NCI-H748 (cell line): ENCODE measurements at regions not wholly inside any gene's neighbourhood (a gene's known extent, or its start where the extent isn't known, plus 50 kb on each side); places are given as distances from the start of the nearest gene placed in this dataset.
"Not testable (repeated sequence)": the region's sequence is repeated elsewhere in the genome, so short reads cannot be mapped to it uniquely, and the experiment has no call there.

Experiments used
- DNase-seq: peaks from one replicate; lab custom pipeline; 2025; ENCODE audit not compliant: unreplicated experiment; lab: John Stamatoyannopoulos, UW

DNA sequence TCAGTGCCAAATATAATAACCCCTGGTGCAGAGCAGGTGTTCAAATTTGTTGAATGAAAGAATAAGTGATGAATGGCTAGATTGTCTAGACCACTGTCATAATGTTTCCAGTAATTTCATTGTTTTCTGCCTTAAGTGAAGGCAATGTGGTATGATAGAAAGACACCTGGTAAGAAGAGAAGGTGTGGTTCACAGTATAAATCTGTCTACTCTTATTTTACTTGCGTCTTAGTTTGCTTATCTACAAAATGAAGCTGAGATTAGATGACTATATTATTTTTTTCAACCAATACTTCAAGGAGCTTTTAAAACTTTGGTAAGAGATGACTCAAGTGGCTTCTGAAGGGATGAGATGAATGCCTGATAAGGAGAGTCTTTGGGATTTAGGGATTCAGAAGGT, 788.4 kb downstream of the EPHA4 start:
- peak; percentile 92 for DNase-seq

DNA sequence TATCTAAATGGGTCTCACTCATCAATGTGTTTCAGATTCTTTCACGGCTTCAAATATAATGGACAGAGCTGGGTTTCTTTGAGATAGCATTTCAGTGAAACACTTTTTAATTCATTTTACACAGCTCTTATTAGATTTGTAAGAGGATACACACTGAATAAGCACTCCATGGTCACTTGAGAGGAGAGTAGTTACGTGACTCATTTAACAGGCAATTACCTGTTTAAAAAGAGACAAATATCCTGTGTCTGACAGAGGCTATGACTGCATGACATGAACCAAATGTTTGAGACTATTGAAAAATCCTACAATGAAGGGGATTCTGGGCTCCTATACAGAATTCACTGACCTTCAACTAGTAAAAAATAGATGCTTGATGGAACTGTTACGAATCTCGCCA, 786.9 kb downstream of the EPHA4 start:
- peak; percentile 97 for DNase-seq

DNA sequence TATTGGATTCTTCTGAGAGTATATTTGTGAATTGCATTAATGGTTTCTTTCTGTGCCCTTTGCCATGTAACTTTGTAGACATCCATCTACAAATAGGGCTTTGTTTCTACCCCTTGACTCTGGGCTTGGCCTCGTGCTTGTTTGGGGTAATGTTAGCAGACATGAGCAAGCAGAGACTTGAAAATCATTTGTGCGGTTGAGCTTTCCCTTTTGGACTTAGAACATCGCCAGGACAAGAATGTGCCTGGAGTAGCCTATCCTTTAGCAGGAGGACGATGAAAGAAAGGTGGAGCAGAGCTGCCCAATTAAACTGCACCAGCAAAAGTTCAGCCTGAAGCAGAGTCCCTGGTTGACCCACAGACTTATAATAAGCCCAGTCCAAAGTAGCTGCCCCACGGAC, 785.9 kb downstream of the EPHA4 start:
- DNase-seq: peak; percentile 22

DNA sequence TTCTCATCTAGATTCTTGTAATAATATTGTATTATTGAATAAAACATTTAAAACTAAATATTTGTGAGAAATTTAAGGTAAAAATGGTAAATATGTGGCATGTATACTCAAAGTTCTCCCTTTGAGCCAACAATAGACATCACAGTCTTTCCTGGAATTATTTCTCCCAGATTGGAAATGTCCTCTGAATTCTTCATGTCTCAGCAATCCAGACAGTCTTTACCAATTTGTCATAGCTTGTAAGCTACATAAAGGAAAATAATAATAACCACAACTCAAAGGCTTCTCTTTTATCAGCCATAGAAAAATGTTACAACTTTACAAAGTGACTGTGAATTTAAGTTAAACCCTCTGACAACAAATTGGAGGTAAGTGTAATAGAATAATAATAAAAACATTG, 784.9 kb downstream of the EPHA4 start:
- DNase-seq: no peak

DNA sequence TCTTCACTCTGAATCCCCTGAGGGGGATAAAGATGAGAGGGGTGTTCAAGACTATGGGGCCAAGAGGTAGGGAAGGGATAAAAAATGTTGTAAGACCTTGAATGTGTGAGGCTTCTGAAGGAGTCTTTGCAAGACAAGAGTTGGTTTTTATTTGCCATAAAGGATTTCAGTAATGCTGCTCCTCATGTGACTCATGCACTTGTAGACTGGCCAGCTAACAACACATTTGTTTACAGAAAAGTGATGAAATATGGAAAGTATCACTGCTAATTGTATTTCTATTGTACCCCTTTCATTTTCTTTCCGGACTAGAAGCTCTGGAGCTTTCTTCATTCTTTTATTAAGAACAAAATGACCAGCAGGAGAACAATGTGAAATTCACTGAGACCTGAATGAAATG, 782.1 kb downstream of the EPHA4 start:
- no peak for DNase-seq

DNA sequence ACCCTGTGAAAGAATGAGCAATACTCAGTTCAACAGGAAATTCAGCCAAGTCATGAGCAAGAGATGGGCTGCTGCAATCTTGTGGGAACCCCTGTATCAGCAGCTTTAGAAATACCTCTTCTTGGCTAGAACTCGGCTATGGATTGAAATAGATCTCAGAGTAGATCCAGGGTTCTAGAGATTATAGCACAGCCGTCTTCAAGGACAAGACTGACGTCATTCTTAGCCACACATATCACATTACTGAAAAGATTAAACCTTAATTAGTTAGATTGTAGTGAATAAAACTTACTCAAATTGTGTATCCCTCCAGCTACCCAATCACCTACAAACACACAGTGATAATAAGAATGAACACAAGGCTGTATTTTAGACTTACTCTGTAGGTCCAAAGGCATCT, 776.4 kb downstream of the EPHA4 start:
- no peak for DNase-seq

DNA sequence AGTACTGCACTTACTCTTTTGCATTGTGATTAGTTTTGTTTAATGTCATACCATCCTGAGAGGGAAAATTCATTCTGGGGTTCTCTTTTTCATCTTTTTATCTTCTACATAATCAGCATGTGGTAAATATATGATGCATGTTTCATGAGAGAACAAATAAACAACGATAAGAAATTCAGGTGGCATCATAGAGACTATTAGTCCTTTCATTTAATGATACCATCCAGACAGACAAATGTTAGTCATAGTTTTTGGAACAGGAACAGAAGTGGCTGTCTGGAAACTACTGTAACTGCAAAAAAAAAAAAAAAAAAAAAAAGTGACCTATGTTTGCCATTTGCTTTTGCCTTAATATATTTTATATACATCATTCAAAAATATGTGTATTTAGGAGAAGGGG, 761.0 kb downstream of the EPHA4 start:
- DNase-seq: no peak

DNA sequence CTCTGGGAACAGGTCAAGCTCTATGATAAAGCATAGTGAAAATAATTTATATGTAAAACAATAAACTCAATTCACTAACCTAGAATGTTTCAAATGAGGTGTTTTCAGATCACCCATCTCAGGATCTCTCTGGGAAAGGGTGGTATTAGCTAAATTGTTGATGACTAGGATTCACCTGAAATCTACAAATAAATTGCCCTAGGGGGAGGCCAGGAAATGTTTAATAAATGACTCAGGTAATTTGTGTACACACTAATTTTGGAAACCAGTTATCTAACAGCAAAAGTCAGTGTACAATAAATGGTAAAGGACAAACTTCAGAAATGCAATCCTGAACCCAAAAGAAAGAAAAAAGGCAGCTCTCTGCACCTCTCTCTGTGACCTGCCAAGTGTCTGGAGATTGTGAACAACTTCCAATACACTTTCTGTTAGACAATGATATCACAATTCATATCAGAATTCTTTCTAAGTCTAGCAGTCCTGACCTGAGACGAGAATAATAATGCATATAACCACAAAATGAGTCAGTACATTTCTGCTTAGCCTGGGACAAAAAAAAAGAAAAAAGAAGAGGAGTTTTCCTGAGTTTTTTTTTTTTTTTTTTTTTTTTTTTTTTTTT, 760.0 kb downstream of the EPHA4 start:
- DNase-seq: peak; percentile 22

DNA sequence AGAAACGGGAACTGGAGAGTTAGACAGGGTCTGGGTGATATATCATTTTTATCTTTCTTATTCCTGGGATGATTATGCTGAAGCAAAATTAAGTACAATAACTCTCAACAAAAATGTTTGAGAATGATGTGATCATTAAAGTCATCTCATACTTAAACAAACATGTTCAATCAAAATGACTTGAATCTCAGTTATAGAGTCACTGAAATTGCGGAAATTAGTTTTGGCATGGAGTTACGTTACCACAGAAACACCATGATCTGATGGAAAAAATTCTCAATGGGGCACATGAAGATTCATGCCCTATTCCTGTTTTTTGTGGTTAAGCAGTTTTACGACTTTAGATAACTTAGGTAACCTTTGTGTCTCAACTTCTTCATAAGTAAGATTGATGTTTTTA, 757.7 kb downstream of the EPHA4 start:
- no peak for DNase-seq

DNA sequence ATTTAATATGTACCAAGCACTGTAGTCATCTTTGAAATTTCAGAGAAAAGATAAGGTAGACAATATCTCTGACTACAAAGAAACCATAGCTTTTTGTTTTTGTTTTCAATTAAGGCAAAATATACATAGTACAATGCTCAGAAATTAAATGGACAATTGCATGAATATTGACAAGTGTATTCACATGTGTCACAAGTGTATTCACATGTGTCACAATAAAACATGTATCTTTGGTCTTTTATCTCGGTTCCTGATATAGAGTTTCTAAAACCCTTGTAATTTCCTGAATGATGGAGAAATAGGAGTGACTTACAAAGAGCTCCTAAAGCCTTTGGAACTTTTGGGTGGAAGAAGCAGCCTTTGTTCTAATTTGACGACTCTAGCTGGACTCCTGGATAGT, 756.4 kb downstream of the EPHA4 start:
- no peak for DNase-seq

DNA sequence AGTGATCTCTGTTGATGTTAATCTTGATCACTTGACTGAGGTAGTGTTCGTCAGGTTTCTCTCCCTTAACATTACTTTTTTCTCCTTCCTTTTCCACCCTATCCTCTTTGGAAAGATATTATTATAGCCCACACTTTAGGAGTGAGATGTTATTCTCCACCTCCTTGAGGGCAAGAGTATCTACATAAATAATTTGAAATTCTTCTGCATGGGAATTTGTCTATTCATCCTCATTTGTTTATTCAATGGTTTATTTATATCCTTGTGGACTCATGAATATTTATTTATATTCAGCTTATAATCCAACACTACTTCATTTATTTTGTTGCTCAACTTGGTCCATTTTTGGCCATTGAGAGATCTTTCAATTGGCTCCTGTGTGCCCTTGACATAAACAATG, 750.4 kb downstream of the EPHA4 start:
- DNase-seq: no peak

DNA sequence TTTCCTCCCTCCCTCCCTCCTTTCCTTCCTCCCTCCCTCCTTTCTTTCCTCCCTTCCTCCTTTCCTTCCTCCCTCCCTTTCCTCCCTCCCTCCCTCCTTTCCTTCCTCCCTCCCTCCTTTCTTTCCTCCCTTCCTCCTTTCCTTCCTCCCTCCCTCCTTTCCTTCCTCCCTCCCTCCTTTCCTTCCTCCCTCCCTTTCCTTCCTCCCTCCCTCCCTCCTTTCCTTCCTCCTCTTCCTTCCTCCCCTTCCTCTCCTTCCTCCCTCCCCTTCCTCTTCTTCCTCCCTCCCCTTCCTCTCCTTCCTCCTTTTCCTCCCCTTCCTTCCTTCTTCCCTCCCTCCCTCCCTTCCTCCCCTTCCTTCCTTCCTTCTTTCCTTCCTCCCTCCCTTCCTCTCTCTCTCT, 748.5 kb downstream of the EPHA4 start:
- not testable (repeated sequence) for DNase-seq

DNA sequence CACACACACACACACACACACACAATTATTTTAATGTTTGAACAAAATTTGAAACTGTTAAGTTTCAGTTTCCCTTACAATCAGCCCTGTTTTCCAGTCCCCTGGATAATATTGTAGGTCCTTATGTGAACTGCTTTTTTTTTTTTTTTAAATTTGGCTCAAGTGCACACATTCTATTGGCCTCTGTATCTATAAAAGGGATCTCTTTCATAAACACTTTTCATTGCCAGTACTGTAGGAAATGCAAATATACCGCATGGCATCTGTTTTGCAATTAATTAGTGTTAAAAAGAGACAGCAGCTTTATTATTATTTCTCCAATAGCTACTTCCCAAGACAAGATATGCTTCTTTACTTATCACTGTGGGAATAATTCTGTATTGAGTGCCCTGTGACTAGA, 738.7 kb downstream of the EPHA4 start:
- no peak for DNase-seq

DNA sequence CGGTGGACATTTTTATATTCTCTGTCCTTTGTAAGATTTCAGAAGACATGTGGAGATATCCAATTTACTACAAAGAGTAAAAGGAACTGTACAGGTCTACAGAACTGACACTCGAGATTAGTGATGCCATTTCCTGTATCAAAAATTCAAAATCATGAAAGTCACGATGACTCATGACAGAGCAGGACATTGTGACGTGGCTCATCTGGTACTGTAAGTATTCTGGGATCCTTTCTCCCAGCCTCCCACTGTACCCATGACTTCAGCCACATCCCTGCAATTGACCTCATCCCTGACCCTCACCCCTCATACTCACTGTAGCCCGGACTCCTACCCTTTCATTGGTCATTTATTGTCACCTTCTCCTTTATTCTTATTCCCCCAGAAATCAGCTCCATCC, 736.5 kb downstream of the EPHA4 start:
- no peak for DNase-seq

DNA sequence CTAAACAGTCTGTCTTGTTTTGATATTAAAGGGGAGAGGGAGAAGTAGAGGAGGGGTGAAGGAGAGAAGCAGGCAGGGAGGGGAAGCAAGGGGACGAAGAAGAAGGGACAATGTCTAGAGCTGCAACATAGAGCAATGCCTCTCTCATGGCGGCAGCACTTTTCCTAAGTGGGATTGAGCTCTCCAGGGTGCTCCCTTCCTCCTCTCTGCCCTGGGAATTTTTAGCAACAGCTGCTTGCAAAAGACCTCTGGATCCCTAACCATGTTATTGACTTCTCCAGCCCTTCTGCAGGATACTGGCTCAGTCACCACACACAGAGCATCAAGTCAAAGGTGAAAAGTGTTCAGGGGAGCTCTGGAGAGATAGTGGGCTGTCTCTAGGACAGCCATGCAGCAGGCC, 734.9 kb downstream of the EPHA4 start:
- no peak for DNase-seq

DNA sequence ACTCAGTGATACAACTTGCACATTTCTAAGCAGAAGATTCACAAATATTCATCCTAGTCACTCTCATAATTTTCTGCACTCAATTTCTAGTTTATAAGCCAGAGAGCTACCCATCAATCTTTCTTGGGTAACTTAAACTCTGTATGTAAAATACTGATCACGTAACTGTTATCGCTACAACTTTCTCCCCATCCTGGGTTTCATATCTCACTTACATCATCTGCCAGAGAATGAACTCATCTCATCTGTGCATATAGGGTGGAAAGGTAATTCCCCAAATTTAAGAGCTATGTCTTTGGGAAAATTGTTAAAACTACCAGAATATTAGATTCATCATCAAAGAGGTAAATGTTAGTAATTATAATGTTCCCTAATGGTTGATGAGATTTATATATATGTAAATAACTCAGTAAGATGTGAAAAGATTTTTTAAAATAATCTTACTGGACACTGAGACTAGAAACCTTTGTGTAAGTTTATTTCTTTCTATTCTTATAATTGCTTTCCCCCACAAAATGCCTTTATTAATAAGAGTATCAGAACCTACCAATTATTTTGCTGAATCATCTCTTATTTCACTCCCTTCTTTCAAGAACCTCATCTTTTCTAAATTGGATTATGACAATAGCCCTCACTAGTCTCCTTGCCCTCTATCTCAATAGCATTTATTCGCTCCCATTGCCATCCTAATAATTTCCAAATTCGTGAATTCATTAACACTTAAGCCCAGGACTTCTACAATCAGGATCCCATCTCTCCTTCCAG, 729.0 kb downstream of the EPHA4 start:
- DNase-seq: no peak

DNA sequence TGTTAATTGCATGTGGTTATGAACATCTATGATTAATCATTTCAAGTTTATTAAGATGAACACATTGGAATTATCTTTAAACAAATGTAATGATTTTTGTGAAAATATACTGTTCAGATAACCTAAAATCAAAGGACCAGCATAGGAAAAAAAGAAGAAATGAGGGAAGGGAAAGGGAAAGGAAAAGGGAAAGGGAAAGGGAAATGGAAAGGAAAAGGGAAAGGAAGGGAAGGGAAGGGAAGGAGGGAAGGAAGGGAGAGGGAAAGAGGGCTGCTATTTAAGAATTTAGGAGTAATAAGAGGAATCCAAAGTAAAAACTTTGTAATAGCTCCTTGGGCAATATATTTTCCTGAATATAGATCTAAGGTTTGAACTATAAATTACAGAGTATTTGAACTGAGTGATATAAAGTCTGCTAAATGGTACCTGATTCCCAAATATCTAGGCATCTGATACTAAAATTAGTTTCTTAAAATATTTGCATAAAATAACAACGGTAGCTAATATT, 726.3 kb downstream of the EPHA4 start:
- no peak for DNase-seq

DNA sequence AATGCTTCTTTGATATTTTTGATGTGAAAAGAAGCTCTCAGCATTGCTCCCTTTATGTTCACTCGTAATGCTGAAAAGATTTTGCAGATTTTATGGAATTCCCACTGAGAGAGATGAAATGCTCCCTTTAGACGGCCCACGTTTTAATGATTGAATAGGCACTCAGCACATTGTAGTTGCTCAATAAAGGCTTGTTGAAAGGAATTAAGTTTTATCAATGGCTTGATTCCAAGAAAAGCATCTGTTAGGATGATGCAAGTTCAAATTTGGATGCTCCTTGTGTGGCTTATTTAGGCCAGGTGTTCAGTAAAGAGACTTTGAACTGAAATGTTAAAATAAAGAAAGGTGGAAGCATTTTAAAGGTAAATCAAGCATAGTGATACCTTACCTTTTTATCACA, 725.1 kb downstream of the EPHA4 start:
- no peak for DNase-seq

DNA sequence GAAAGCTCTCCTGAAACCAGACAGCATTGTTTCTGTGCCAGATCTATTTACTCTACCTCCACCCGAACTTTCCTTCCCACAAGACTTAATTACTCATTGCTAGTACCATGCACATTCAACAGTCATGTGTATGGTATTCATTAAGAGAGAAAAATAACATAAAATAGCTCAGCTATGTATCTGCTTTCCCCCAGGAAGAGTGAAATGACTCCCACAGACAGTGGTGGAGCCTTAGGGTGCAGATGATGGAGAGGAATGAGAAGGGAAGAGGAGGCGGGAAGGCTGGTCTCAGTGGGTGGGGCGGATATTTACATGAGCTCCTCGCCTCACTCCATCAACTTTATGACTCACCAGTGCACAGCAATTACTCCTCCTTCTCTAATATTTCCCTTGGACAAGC, 724.5 kb downstream of the EPHA4 start:
- peak; percentile 80 for DNase-seq

DNA sequence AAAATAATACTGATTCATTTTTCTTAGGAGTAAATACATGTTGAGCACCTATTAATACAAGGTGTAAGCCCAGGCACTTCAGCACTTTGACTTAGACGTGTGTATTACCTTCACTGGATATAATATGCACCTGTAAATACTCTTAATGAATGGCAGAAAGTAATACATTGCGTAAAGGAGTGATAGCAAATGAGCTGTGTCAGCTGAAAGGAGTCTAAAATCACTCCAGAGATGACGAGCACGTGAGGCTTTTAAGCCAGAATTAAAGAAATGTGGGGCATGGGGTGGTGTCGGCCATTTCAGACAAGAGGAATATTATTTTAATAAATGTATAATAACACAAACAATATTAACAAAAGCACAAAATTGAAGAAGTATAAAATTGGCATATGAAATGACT, 722.7 kb downstream of the EPHA4 start:
- DNase-seq: no peak

DNA sequence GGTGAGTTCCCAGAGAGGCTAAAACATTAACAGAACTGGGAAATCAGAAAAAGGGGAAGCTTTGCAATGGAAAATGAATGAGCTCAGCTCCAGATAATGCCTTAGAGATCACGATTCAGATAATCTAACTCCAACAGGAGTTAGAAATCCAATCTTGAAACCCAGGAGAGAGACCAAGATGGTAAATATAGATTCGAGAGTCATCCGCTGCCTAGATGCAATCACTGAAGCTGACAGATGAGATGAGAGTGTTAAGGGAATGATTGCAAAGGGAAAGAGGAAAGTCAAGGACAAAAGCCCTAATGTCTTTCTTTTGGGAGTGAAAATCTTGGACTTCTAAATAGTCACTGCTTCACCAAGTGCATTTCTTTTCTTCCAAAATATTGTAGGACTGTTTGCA, 722.0 kb downstream of the EPHA4 start:
- no peak for DNase-seq

DNA sequence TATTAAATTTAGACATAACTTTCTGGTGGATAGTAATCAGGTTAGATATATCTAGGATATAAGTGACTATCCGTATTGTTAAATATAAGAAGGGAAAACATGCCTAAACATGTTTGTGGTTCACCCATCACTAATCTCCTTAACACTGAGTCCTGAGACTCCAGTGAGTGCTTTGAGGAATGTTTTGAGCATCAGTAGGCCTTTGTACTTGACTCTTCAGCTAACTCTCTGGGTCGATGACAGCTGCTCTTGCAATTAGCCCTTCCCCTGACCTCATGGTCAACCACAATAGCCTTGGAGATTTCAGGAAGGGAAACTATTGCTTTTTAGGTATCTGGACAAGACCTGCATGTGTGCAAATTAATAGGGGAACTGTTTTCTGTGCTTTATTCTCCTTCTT, 716.8 kb downstream of the EPHA4 start:
- no peak for DNase-seq

DNA sequence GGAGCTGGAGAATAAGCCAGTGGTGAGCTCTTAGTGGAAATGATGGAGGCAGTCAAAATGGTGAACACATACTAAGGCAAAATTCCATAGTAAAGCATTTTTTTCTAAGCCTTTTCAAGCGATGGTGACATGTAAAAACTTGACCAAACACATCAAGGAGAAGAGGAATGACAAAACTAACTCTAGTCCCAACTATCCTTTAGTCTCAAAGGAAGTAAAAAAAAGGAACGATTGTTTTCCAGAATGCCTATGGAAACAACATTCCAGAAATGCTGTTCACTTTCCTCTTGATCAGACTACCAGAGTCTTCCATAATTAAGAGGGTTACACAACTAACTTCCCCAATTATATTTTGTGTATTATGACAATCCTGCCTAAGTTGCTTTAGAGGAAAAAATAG, 715.6 kb downstream of the EPHA4 start:
- no peak for DNase-seq
